AG20443 (cell line): ENCODE measurements at regions not wholly inside any gene's neighbourhood (a gene's known extent, or its start where the extent isn't known, plus 50 kb on each side); places are given as distances from the start of the nearest gene placed in this dataset.
A peak's percentile ranks its signal among the peaks of the same experiment; 100 is the strongest.
"Not testable (repeated sequence)": the region's sequence is repeated elsewhere in the genome, so short reads cannot be mapped to it uniquely, and the experiment has no call there.

Experiments used
- DNase-seq: peaks from one replicate; pipeline ENCODE4 v3.0.0; 2012; ENCODE audit warnings: low spot score, mixed read lengths

DNA sequence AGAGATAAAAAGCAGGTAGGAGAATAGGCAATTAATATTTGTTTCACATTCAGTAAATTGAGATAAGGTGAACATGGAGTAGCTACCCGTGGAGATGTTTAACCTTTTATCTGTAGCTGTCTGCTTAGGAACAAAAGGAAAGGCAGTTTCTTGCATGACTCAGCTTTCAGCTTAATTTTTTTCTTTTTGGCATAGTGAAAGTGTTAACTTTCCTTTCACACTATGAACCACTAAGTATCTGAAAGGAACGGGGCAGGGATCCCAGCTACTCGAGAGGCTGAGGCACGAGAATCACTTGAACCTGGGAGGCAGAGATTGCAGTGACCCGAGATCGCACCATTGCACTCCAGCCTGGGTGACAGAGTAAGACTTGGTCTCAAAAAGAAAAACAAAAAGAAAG, 176.0 kb downstream of the LACC1 start:
- not testable (repeated sequence) for DNase-seq

DNA sequence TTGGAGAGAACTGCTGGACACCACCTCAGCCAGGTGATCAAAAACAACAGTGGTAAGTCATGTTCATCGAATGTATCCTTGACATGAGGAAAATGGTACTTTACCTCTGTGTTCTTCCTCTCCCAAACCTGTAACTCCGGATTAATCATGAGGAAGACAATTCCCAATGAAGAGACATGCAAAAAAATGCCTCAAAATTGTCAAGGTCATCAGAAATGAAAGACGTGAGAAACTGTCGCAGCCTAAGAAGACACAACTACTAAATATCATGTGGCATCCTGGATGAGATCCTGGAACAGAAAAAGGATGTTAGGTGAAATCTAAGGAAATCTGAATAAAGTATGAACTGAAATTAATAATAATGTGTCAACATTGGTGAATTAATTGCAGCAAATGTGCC, 178.4 kb downstream of the LACC1 start:
- DNase-seq = no peak

DNA sequence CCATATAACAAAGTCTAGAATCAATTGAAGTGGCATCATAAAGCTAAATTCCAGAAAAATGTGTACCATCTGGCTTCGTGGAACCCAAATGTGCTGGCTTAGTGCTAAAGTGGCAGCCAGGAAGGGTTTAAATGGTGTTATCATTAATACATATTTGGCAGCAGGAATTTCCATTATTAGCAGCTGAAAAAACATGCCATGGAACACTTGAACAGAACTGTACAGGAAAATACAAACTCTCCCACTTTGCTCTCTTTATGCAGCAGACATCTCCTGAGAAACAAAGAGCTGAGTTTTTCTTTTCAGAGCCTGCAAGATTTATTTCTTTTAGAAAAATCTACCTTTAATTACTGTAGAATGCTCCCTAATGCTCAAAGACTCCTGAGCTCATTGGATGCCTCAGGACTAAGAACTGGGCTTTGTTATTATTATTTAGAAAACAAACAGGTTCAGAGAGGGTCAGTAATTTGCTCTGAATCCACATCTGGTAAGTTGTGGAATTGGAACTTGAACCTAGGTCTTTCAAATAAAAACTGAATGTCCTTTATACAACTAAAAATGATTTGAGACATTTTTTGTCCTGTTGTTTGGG, 179.0 kb downstream of the LACC1 start:
- DNase-seq = no peak

DNA sequence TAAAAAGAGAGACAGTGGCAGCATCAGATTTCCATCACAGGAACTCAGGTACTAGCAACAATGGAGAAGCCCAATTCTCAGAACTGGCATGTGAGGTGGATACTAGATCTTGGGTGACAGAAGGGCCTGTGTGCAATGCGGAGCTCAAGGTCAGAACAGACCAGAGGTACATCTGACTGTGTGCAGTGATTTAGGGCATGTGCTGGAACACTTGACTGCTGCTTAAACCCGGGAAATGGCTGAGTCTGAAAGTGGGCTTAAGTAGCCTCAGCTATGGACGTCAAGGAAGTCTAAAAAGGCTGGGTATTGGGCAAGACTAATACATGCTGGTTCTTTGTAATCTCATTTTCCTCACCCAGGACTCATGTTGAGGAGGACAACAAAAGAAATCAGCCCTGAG, 182.2 kb downstream of the LACC1 start:
- DNase-seq = no peak

DNA sequence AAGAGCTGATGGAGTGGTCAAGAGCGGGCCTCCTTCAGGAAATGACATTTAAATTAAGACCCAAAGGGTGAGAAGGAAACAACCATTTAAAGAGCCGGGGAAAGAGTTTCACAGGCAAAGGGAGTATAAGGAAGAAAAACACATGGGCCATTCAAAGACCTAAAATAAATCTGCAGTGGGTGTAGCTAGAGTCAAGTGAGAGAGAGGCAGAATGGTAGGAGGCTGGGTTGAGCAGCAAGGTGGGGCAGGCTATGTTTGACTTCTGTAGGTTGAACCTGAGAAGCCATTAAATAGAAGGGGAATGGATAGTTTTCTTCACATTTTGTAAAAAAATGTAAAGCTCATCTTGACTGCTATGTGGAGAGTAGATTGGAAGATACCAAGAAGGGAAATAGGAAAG, 183.8 kb downstream of the LACC1 start:
- DNase-seq = no peak

DNA sequence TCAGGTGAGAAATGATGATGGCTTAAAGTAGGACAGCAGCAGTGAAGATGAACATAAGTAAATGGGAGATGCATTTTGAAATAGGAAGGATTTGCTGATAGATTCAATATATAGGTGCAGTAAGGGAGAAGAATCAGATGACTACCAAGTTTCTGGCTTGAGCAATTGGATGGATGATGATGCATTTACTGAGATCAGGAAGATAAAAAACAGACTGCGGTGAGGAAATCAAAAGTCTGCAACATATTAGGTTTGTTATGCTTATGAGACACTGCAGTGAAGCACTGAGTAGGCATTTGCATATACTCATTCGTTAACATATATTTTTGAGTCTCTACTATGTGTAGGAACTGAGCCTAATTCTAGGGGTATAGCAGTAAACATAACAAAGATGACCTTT, 184.2 kb downstream of the LACC1 start:
- DNase-seq = no peak

DNA sequence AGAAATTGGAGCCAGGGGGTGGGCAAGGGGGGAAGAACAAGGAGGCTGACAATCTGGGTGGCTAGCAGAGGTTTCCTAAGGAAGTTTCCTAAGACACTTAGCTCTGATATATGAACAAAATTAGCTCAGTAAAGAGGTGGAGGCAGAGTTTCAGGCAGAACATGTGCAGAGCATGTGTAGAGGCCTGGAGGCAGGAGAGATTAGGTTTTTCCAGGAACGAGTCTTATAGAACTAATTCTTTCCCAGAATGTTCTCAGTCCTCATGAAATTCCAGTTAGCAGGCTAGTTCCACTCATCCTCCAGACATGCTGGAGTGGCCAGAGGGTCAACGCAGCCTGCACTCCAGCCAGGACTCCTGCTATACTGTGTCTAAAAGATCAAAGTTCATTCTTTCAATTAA, 184.7 kb downstream of the LACC1 start:
- DNase-seq = no peak

DNA sequence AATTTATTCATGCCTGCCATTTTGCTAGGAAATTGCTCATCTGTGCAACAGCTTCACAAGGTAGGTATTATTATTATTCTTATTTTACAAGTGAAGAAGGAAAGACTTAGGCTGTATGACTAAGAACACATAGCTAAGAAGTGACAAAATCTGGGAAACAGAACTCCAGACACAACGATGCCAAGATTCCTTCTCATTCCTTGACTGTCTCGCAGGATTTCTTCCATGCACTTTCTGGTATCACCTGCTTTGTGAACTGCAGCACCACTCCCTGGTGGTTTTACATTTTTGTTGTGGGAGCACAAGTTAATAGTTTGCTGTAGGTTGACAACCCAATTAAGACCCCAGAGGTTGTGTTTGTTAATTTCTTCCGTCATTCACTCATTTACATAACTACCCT, 188.5 kb downstream of the LACC1 start:
- DNase-seq = peak; percentile 11

DNA sequence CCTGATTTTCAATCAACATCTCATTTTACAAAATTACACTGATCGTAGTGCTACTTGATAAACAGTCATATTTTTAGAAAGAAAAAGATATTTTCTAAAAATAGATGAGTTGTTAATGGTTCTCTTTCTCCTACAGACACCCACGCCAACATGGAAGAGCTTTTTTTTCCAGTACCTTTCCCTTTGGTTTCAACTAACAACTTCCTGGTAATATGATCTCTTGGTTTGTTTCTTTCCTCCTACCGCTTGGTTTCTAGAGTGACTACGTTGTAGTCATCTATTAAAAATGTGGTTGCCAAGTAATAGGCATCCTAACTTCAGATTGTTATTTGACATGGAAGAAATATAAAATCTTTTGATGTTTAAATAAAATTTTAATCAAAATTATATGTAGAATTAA, 189.0 kb downstream of the LACC1 start:
- DNase-seq = peak; percentile 11

DNA sequence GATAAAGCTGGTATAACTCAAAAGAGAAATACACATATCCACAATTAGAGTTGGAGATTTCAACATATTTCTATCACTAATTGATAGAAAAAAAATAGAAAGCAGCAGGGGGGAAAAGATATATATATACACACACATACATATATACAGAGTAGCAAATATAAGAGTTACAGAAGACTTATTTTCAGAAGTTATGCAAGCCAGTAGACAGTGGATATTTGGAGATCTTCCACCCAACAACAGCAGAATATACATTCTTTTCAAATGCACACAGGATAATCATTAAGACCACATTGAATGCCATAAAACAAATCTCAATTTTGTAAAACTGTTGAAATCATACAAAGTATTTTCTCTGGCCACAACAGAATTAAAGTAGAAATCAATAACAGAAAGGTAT, 192.8 kb downstream of the LACC1 start:
- no peak for DNase-seq

DNA sequence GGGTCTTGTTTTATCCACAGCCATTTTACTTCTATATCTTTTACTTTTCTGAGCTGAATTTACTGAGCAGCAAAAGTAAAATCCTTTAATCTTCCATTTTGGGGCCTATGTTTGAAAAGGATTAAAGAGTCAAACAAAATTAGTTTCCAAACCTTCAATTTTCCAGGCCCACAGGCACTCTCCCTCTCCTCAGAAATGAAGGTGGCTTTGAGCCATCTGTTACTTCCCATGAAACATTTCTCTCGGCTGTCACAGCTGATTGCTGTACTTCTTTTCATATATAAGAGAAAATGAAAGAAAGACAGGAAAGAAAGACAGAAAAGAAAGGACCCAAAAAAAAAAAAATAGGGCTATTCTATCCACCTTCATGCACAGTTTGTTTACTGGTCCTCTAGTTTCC, 194.9 kb downstream of the LACC1 start:
- DNase-seq = no peak

DNA sequence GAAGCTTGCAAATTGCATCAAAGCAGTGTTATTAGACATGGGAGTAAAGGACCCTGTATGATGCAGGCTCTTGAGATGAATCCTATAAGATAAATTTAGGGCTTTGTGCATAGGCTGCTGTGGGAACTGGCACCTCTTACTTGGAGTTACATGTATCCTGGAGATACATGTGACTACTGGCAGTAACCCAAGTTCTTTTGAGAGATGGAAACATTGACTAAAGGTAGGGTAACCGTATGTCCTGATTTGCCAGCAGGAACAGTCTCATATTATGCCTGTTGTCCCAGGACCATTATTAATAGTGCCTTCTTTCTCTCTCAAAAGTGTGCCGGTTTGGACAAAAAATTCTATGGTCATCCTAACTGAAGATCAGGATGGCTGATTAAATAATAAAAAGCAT, 195.4 kb downstream of the LACC1 start:
- no peak for DNase-seq

DNA sequence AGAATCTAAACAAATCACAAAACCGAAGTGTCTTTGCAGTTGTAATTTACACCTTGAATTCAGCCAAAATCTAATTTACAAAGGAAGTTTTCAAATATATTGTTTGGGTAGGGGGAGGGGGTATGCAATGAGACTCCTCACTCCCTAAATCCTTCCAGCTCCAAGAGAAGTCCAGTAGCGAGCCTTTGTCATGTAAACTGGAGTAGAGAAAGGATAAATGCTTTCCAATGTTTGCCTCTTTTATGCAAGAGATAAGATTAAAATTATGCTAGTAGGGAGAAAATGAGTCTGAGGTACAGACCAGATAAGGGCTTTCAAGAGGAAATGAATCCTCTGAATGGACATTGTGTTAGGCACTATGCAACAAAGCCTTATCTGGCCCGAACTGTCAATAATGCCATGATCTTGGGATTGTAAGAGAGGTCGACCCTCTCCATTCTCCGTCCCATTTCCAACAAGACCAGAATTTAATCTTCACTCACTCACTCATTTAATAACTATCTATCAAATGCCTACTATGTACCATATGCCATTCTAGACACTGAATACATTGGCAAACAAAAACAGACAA, 199.2 kb downstream of the LACC1 start:
- no peak for DNase-seq

DNA sequence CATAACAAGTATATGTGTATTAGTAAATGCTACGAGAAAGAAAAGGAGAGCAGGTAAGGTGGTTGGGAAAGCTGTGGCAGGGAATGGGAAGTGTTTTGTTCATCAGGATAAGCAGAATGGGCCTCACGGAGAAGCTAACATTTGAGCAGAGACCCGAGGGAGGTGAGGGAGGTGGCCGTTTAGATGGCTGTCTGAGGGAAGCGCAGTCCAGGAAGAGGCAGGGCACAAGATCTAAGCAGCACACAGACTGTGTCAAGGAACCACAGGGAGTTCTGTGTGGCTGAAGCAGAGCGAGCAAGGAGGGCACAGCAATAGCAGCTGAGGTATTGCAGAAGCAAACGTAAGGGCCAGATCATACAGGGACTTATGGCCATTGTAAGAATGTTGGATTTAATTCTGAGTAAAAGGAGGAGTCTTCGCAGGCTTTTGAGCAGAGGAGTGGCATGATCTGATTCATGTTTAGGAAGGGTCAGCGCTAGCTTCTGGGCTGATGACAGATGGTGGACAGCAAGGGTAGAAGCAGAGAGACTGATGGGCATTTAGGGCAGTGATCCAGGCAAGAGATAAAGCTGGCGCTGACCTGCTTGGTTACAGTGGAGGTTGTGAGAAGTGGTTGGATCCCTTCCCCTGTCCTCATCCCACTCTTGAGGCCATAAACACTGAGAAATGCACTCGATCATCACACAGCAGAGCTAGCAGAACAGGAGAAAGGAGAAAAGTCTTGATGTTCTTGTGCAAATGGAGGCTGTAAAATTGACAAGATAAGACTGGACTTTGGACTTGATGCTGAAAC, 199.9 kb downstream of the LACC1 start:
- DNase-seq = no peak

DNA sequence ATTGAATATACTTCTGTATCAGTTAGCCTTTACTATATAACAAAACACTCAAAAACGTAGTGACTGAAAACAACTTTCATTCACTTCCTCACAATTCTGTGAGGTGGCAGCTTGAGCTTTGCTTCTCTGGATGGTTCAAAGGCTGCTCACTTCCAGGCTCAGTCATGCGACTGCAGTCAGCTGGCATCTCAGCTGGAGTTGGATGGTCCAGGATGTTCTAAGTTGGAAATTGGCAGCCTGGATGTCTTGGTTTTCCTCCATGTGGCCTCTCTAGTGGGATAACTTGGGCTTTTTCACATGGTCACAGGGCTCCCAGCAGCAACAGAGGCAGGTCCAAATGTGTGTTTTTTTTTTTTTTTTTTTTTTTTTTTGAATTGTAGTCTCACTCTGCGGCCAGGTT, 204.4 kb downstream of the LACC1 start:
- DNase-seq = no peak

DNA sequence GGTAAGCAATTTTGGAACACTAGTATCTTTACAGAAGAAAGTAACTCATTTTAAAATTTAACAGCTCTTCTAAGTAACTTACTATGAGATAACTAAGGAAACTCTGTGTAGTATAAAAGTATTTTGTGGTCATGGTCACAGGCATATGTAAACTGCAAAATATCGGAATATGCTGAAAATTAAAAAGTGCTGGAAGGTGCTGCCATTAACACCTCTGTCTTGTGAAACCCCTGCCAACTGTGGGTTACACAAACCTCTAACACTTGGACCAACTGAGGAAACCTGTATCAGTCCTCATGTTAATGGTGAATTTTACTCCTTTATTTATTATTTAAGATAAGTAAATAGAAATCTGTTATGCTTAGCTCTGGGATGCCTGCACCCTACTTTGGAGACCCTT, 206.7 kb downstream of the LACC1 start:
- no peak for DNase-seq

DNA sequence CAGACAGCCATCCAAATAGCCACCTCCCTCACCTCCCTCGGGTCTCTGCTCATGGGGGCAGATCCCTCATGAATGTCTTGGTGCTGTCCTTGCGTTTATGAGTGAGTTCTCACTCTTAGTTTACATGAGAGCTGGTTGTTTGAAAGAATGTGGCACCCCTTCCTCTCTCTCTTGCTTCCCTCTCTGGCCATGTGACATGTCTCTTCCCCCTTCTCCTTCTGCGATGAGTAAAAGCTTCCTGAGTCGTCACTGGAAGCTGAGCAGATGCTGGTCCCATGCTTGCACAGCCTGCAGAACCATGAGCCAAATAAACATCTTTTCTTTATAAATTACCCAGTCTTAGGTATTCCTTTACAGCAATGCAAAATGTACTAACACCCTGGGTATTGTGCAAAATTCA, 208.7 kb downstream of the LACC1 start:
- no peak for DNase-seq

DNA sequence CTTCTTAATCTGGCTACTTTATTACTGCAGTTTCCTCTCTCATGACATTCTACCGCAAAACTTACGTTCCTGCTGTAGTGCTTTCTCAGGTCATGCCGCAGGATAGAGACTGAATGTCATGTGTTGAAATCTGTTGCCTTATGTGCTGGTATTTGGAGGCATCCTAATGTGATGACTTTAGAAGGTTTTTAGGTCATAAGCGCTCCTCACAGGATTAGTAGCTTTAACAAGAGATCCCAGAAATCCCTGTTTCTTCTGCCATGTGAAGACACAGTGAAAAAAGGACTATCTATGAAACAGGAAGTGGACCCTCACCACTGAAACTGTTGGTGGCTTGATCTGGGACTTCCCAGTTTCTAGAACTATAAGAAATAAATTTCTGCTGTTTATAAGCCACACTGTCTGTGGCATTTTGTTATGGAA, 209.3 kb downstream of the LACC1 start:
- no peak for DNase-seq

DNA sequence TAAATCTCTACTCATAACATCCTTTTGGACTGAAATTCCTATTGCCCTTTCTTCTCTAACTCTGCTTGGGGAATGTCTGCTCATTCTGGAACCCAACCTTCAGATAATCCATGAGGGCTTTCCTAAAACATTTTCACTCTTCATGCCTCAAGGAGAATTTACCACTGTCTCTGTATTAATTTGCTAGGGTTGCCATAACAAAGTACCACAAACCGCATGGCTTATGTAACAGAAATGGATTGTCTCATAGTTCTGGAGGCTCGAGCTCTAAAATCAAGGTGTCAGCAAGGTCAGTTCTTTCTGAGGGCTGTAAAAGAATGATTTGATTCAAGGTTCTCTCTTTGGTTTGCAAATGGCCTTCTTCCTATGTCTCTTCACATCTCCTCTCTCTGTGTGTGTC, 209.7 kb downstream of the LACC1 start:
- DNase-seq = no peak

DNA sequence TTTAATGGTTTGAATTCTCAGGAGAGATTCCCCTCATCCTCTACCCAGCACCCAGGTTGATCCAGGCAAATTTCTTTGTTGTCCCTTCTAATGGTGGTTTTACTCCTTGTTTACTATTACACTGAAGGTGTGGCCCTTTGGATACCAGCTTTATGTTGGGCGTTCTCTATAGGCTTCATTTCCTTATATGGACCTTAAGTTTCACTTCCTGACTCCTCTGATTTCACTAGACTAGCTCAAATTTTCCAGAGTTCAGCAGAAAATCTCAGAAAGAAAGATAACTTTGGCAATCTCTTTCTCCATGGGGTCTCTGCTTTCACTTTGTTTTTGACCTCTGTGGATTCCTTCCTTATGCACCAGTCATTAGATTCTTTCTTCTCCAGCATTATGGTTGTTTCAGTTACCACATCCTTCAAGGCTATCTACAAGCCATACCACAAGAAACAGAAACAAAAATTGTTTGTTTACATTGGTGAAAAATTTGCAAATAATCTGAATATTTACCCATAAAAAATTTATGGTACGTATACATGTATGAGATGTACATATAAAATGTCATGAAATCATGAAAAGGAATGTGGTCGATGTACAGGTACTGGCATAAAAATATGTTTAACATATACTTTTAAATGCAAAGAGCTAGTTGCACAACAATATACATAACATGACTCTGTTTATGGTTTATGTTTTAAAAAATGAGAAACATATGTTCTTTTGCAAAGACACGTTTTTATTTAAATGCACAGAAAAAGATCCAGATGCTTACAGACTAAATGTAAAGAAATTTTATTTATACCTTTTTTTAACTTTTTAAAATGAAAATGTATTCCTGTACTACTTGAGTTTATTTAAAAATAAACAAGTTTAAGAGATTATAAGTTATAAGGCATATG, 212.6 kb downstream of the LACC1 start:
- DNase-seq = no peak

DNA sequence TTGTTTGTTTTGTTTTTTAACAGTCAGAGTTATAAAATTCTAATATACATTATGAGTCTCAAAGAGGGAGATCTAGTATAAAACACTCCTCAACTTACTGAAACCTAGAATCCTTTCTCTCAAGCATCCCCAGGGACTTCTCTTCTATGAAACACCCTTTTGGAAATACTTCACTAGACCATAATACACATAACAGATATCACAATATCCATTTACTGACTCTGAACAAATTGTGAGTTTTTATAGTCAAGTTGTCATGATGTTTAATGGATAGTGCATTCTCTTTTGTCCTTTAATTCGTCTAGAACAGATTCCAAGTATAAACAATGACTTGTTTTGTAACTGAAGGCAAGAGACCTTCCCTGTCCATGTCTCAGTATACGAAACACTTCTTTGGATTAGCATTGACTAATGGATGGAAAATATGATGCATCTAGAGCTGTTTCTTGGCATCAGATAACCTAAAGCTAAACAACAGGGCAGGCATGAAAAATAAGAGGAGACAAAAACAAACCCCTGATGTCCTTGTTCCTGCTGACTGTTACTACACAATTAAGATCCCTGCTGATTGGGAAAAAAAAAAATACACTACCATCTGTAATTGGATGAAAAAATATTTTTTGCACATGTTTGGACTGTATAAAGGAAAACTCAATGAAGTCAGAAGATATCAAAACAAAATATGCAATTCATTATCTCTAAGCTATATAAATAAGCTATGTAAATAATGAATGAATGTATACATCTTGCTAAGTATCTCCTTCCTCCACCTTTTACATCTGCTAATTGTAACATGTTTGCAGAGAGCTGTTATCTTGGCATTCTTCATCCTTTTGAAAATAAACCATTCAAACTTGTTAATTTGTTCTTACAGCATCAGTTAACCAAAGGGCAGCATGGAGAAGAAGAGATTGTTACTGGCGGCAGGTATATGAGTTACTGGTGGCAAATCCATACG, 214.2 kb downstream of the LACC1 start:
- DNase-seq = no peak

DNA sequence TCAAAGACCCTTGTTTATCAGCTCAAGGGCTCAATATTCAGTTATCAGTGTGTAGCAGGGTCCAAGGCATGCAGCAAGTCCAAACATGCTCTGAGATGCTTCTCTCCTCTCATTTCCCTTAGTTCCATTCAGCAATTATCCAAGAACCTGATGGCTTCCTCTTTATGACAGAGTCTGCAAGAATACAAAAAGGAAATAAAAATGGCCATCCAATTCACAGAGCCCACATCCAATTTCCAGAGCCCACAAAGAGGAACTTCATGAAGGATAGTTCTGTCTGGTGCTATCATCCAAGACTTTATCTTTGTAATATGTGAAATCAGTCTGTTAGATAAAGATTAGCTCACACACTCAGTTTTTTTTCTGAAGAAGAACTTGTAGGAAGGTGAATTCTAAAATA, 217.2 kb downstream of the LACC1 start:
- DNase-seq = no peak
